Endodermal cell (in vitro differentiated cells): ENCODE measurements at regions not wholly inside any gene's neighbourhood (a gene's known extent, or its start where the extent isn't known, plus 50 kb on each side); places are given as distances from the start of the nearest gene placed in this dataset.

Experiments used
- DNase-seq: peaks from one replicate; pipeline ENCODE4 v3.0.0-alpha.2; 2017
- H3K27ac ChIP-seq: 2 replicates; pipeline ENCODE4 v1.5.1; 2013; ENCODE audit warnings: mild to moderate bottlenecking, low read depth, low read length, moderate library complexity
- H3K27me3 ChIP-seq: 2 replicates; pipeline ENCODE4 v1.6.1; 2013; ENCODE audit warnings: mild to moderate bottlenecking, low read length, moderate library complexity; ENCODE audit not compliant: insufficient read depth, control insufficient read depth, poor library complexity, severe bottlenecking
- H3K36me3 ChIP-seq: 2 replicates; pipeline ENCODE4 v1.7.0; 2013; ENCODE audit warnings: mild to moderate bottlenecking, low read length, moderate library complexity; ENCODE audit not compliant: control insufficient read depth, insufficient read depth
- H3K4me1 ChIP-seq: one replicate; pipeline ENCODE4 v1.7.0; 2013; ENCODE audit warnings: low read length; ENCODE audit not compliant: control insufficient read depth, insufficient read depth
- H3K4me3 ChIP-seq: 2 replicates; pipeline ENCODE4 v1.5.1; 2013; ENCODE audit warnings: mild to moderate bottlenecking, low read length, moderate library complexity
- H3K9ac ChIP-seq: 2 replicates; pipeline ENCODE4 v1.6.1; 2013; ENCODE audit warnings: mild to moderate bottlenecking, low read length, moderate library complexity; ENCODE audit not compliant: poor library complexity, severe bottlenecking; ENCODE audit errors: extremely low read depth
- H3K9me3 ChIP-seq: 2 replicates; pipeline ENCODE4 v1.6.1; 2013; ENCODE audit warnings: mild to moderate bottlenecking, low read length, moderate library complexity; ENCODE audit not compliant: control insufficient read depth
- H3K27ac Mint-ChIP-seq: 2 replicates; pipeline ENCODE4 v1.8.0; 2020; ENCODE audit warnings: mixed read lengths
- H3K27me3 Mint-ChIP-seq: 2 replicates; pipeline ENCODE4 v1.8.0; 2021; ENCODE audit warnings: mild to moderate bottlenecking, mixed read lengths; ENCODE audit not compliant: insufficient read depth
- H3K36me3 Mint-ChIP-seq: 2 replicates; pipeline ENCODE4 v1.8.0; 2020; ENCODE audit warnings: low read depth, mixed read lengths
- H3K4me1 Mint-ChIP-seq: 2 replicates; pipeline ENCODE4 v1.8.0; 2020; ENCODE audit warnings: mixed read lengths
- H3K4me3 Mint-ChIP-seq: 2 replicates; pipeline ENCODE4 v1.8.0; 2020; ENCODE audit warnings: mild to moderate bottlenecking, moderate library complexity, mixed read lengths
- H3K9me3 Mint-ChIP-seq: 2 replicates; pipeline ENCODE4 v1.8.0; 2020; ENCODE audit warnings: mild to moderate bottlenecking, mixed read lengths
- WGBS, 2 experiments: methylation state at CpG; one replicate each; pipeline versions ENCODE4 v1.1.5 to v1.1.7; 2013; ENCODE audit warnings: missing lambda C conversion rate in 2 of 2, mixed read lengths in 1 of 2; ENCODE audit not compliant: insufficient coverage in 1 of 2, insufficient read length in 1 of 2; 5-methylcytosine and 5-hydroxymethylcytosine counted together
- TF ChIP-seq, protein P1 (sequence below): fragments of 200-600 bp; sonication (generic); conservative IDR thresholded peaks from 2 replicates; pipeline ENCODE4 v1.5.0; 2021; ENCODE audit warnings: antibody characterized with exemption, mild to moderate bottlenecking

GRCh38 chr7:96928965-96929364 is 76.4 kb upstream of the DLX6 start:
- TF ChIP-seq, protein P1, sequence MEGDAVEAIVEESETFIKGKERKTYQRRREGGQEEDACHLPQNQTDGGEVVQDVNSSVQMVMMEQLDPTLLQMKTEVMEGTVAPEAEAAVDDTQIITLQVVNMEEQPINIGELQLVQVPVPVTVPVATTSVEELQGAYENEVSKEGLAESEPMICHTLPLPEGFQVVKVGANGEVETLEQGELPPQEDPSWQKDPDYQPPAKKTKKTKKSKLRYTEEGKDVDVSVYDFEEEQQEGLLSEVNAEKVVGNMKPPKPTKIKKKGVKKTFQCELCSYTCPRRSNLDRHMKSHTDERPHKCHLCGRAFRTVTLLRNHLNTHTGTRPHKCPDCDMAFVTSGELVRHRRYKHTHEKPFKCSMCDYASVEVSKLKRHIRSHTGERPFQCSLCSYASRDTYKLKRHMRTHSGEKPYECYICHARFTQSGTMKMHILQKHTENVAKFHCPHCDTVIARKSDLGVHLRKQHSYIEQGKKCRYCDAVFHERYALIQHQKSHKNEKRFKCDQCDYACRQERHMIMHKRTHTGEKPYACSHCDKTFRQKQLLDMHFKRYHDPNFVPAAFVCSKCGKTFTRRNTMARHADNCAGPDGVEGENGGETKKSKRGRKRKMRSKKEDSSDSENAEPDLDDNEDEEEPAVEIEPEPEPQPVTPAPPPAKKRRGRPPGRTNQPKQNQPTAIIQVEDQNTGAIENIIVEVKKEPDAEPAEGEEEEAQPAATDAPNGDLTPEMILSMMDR, result no peak
- Histone ChIP-seq H3K9me3 (no peaks in the 10 kb centered on the region), H3K36me3 (no peaks in the 10 kb centered on the region), H3K9ac (no peak overlapping the region), H3K4me1 (no peaks in the 10 kb centered on the region), H3K27me3 (no peaks in the 10 kb centered on the region), H3K27ac (no peak overlapping the region), H3K4me3 (no peak overlapping the region)
- no peaks in the 10 kb centered on the region for H3K9me3 Mint-ChIP-seq
- DNase-seq, result no peak
- peaks cover 7% of the 10 kb centered on the region for H3K27me3 Mint-ChIP-seq
- no peak overlapping the region for H3K27ac Mint-ChIP-seq
- WGBS, 2 experiments, result 92% methylated on average over 2 of the region's 2 CpGs; no CpG with 5 or more reads in 1 of the 2 experiments
- no peaks in the 10 kb centered on the region for H3K4me1 Mint-ChIP-seq
- H3K36me3 Mint-ChIP-seq, result no peaks in the 10 kb centered on the region
- no peak overlapping the region for H3K4me3 Mint-ChIP-seq

DNA sequence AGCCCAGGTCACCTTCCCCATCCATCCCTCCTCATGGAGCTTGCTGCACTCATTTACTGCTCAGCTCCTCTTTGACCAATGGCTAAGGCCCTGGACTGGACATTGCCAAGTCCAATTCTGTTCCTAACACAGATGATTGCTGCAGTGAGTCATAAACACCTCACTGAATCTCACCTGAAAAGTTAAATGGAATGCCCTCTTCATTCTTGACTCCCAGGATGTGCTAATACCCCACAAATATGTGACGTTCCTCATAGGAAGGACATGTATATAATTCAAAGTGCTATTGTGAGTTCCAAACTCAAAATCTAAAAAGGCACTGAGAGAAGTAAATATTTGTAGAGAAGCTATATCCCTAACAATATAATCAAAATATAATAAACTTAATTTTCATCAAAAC is 73.5 kb upstream of the DLX6 start:
- WGBS, 2 experiments, result 91% methylated on average over 1 of the region's 1 CpG; no CpG with 5 or more reads in 1 of the 2 experiments
- Histone ChIP-seq H3K27ac (no peak overlapping the region), H3K4me3 (no peak overlapping the region), H3K27me3 (no peaks in the 10 kb centered on the region), H3K4me1 (no peaks in the 10 kb centered on the region), H3K36me3 (no peaks in the 10 kb centered on the region), H3K9ac (no peak overlapping the region), H3K9me3 (no peaks in the 10 kb centered on the region)
- no peak overlapping the region for H3K27ac Mint-ChIP-seq
- H3K27me3 Mint-ChIP-seq, result peaks cover 4% of the 10 kb centered on the region
- H3K4me1 Mint-ChIP-seq, result no peaks in the 10 kb centered on the region
- H3K9me3 Mint-ChIP-seq, result no peaks in the 10 kb centered on the region
- H3K36me3 Mint-ChIP-seq, result no peaks in the 10 kb centered on the region
- TF ChIP-seq, protein P1, result no peak
- no peak for DNase-seq
- no peak overlapping the region for H3K4me3 Mint-ChIP-seq

DNA sequence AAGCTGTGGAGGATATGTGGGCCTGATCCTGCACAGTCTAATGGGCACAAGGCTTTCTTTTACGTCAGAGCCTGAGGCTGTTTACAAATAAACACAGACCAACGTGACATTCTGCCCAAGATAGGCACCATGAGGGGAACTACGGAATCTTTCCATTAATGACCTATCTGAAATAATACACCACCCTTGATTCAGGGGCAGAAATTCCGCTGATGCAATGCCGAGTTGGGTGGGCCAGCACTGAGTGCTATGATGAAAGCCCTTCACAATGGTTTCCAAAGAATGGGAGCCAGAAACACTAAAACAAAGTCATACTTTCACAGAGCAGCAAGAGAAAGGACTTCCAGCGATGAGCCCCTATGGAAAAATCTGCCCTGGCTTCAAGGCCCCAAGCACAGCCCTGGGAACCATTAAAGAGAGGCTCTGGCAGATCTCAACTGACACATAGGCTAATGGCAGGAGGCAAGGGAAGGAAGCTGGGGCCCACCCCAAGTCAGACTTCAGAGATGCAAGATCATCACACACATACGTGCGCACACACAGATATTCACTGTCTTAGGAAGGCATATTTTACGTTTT is 72.2 kb upstream of the DLX6 start:
- no peaks in the 10 kb centered on the region for H3K9me3 ChIP-seq
- H3K27me3 ChIP-seq, result no peaks in the 10 kb centered on the region
- no peak overlapping the region for H3K4me3 Mint-ChIP-seq

More for the DNA sequence above, 72.2 kb upstream of the DLX6 start:
- H3K4me1 Mint-ChIP-seq, result no peaks in the 10 kb centered on the region
- WGBS, 2 experiments, result 83 to 90% methylated on average over 6 to 9 of the region's 9 CpGs
- Histone ChIP-seq H3K4me1 (no peaks in the 10 kb centered on the region), H3K9ac (no peak overlapping the region), H3K27ac (no peak overlapping the region), H3K4me3 (no peak overlapping the region), H3K36me3 (no peaks in the 10 kb centered on the region)
- TF ChIP-seq, protein P1, result no peak
- no peaks in the 10 kb centered on the region for H3K36me3 Mint-ChIP-seq
- no peak overlapping the region for H3K27ac Mint-ChIP-seq
- peaks cover 4% of the 10 kb centered on the region for H3K27me3 Mint-ChIP-seq
- H3K9me3 Mint-ChIP-seq, result no peaks in the 10 kb centered on the region
- DNase-seq, result no peak
